Liver (tissue), 8 donors: ENCODE measurements at regions not wholly inside any gene's neighbourhood (a gene's known extent, or its start where the extent isn't known, plus 50 kb on each side); places are given as distances from the start of the nearest gene placed in this dataset.

Experiments used
- DNase-seq: peaks from one replicate; pipeline ENCODE4 v3.0.0-alpha.2; 2017; ENCODE audit warnings: low spot score
- H3K27ac ChIP-seq, 2 donors: one replicate each; pipeline ENCODE4 v1.7.0; 2013; ENCODE audit warnings: inconsistent platforms in 2 of 2, low read length in 2 of 2, control low read depth in 1 of 2, low read depth in 1 of 2, mild to moderate bottlenecking in 1 of 2
- H3K27me3 ChIP-seq, 4 donors: one replicate each; pipeline versions ENCODE4 v1.6.1 to v1.7.0; 2013; ENCODE audit warnings: low read length in 3 of 4, inconsistent platforms in 1 of 4, mild to moderate bottlenecking in 1 of 4, moderate library complexity in 1 of 4; ENCODE audit not compliant: control insufficient read depth in 4 of 4, insufficient read depth in 4 of 4
- H3K36me3 ChIP-seq, 4 donors: one replicate each; pipeline versions ENCODE4 v1.6.1 to v1.7.0; 2013; ENCODE audit warnings: low read length in 3 of 4, mild to moderate bottlenecking in 3 of 4, low read depth in 1 of 4, moderate library complexity in 1 of 4; ENCODE audit not compliant: control insufficient read depth in 4 of 4, insufficient read depth in 3 of 4
- H3K4me1 ChIP-seq, 4 donors: one replicate each; pipeline versions ENCODE4 v1.6.1 to v1.7.0; 2013; ENCODE audit warnings: low read length in 3 of 4, mild to moderate bottlenecking in 3 of 4, moderate library complexity in 1 of 4; ENCODE audit not compliant: control insufficient read depth in 4 of 4, insufficient read depth in 4 of 4
- H3K4me3 ChIP-seq, 3 donors: one replicate each; pipeline versions ENCODE4 v1.6.1 to v1.7.0; 2013; ENCODE audit warnings: low read length in 3 of 3, control low read depth in 1 of 3, low read depth in 1 of 3, mild to moderate bottlenecking in 1 of 3
- H3K9ac ChIP-seq, 2 donors: one replicate each; pipeline ENCODE4 v1.7.0; 2013; ENCODE audit warnings: low read length in 2 of 2, mild to moderate bottlenecking in 2 of 2, moderate library complexity in 2 of 2, control low read depth in 1 of 2, low read depth in 1 of 2
- H3K9me3 ChIP-seq, 4 donors: one replicate each; pipeline versions ENCODE4 v1.6.1 to v1.7.0; 2013; ENCODE audit warnings: low read length in 3 of 4; ENCODE audit not compliant: control insufficient read depth in 4 of 4
- EGR1 ChIP-seq, 2 donors: IDR thresholded peaks; 2 replicates each; pipeline ENCODE4 v1.6.1; 2016 to 2018; ENCODE audit warnings: antibody characterized with exemption in 2 of 2, low read depth in 2 of 2
- FOXA2 ChIP-seq: IDR thresholded peaks from 2 replicates; pipeline ENCODE4 v1.6.1; 2016; ENCODE audit warnings: antibody characterized with exemption
- GABPA ChIP-seq, 2 donors: IDR thresholded peaks in 1 of 2; conservative IDR thresholded peaks in 1 of 2; 2 replicates each; pipeline ENCODE4 v1.6.1; 2016; ENCODE audit warnings: antibody characterized with exemption in 2 of 2, mild to moderate bottlenecking in 1 of 2, moderate library complexity in 1 of 2
- HNF4A ChIP-seq, 2 donors: conservative IDR thresholded peaks; 2 replicates each; pipeline ENCODE4 v1.6.1; 2016; ENCODE audit warnings: antibody characterized with exemption in 2 of 2, mild to moderate bottlenecking in 2 of 2
- JUND ChIP-seq, 2 donors: IDR thresholded peaks; 2 replicates each; pipeline ENCODE4 v1.6.1; 2016; ENCODE audit warnings: antibody characterized with exemption in 2 of 2
- NR2F2 ChIP-seq: IDR thresholded peaks from 2 replicates; pipeline ENCODE4 v1.6.1; 2016; ENCODE audit warnings: antibody characterized with exemption
- RAD21 ChIP-seq, 2 donors: IDR thresholded peaks; 2 replicates each; pipeline ENCODE4 v1.6.1; 2016; ENCODE audit warnings: antibody characterized with exemption in 2 of 2, mild to moderate bottlenecking in 2 of 2
- RXRA ChIP-seq, 2 donors: IDR thresholded peaks; 2 replicates each; pipeline ENCODE4 v1.6.1; 2017 to 2018; ENCODE audit warnings: antibody characterized with exemption in 2 of 2, mild to moderate bottlenecking in 1 of 2
- SP1 ChIP-seq: IDR thresholded peaks from 2 replicates; pipeline ENCODE4 v1.6.1; 2018; ENCODE audit warnings: antibody characterized with exemption, mild to moderate bottlenecking
- TAF1 ChIP-seq: conservative IDR thresholded peaks from 2 replicates; pipeline ENCODE4 v1.6.1; 2016; ENCODE audit warnings: antibody characterized with exemption, mild to moderate bottlenecking
- YY1 ChIP-seq: IDR thresholded peaks from 2 replicates; pipeline ENCODE4 v1.6.1; 2016; ENCODE audit warnings: antibody characterized with exemption, mild to moderate bottlenecking
- WGBS: extraction: QIAGEN DNeasy Blood & Tissue Kit; methylation state at CpG from one replicate; pipeline ENCODE4 v1.1.7; 2013; 5-methylcytosine and 5-hydroxymethylcytosine counted together
- TF ChIP-seq, protein P1 (sequence below): IDR thresholded peaks from 2 replicates; pipeline ENCODE4 v1.6.1; 2016; ENCODE audit warnings: antibody characterized with exemption
- TF ChIP-seq, protein P2 (sequence below): IDR thresholded peaks from 2 replicates; pipeline ENCODE4 v1.6.1; 2016; ENCODE audit warnings: antibody characterized with exemption
- TF ChIP-seq, protein P3 (sequence below): fragments of 150-350 bp; IDR thresholded peaks from 2 replicates; pipeline ENCODE4 v1.5.1; 2017; ENCODE audit warnings: improper control_type of control experiment, low read depth, low read length; ENCODE audit not compliant: missing input control
- TF ChIP-seq, protein P4 (sequence below): IDR thresholded peaks from 2 replicates; pipeline ENCODE4 v1.6.1; 2016; ENCODE audit warnings: antibody characterized with exemption
- TF ChIP-seq, protein P5 (sequence below): IDR thresholded peaks from 2 replicates; pipeline ENCODE4 v1.6.1; 2016; ENCODE audit warnings: antibody characterized with exemption, mild to moderate bottlenecking
- donor health status: healthy.
- donor health status: healthy.
- donor health status: healthy.
- donor health status: healthy.
- donor health status: healthy.

DNA sequence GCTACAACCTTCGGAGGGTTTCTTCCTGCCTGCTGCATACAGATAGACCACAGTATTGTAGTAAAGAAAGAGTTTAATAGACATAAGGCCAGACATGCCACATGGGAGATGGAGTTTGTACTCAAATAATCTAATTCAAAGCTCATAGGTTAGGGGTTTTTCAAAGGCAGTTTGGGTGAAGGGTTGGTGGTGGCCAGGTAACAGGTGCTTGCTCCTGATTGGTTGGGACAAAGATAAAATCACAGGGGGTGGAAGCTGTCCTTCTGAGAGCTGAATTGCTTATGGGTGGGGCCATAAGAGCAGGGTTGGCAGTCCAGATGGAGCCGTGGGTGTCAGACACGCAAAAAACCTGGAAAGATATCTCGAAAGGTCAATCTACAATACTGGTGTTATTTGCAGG lies 92.3 kb upstream of the ETV3 start:
- Histone ChIP-seq H3K9ac (no peak overlapping the region), H3K4me3 (no peak overlapping the region), H3K27ac (no peak overlapping the region), H3K9me3 (no peaks in the 10 kb centered on the region), H3K27me3 (no peaks in the 10 kb centered on the region), H3K4me1 (no peaks in the 10 kb centered on the region), H3K36me3 (no peaks in the 10 kb centered on the region)
- WGBS, result 63% methylated on average over 4 of the region's 4 CpGs
- no peak for DNase-seq
- TF ChIP-seq EGR1 (IDR thresholded peaks at IDR 0.05; ENCODE audit: low read depth in 2 of 2), result no peak
- TF ChIP-seq HNF4A (conservative IDR thresholded peaks at IDR 0.05), result peak in 1 of 2 donors; percentile 46

DNA sequence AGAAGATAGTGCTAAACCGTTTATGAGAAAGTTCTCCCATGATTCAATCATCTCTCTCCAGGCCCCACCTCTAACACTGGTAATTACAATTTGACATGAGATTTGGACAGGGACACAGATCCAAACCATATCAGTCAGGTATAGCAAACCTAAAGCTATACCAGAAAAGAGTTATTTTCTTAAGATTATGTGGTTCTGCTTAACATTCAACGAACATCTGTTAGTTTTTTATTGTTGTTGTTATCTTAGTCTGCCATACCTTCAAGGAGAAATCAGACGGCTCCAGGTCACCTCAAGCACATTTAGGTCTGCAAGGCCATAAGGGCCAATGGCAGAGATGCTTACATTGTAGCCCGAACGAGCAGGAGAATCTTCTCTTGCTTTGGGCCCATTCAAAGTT lies 89.5 kb upstream of the ETV3 start:
- Histone ChIP-seq H3K27ac (no peak overlapping the region), H3K4me3 (no peak overlapping the region), H3K9me3 (no peaks in the 10 kb centered on the region), H3K36me3 (no peaks in the 10 kb centered on the region), H3K9ac (no peak overlapping the region), H3K27me3 (no peaks in the 10 kb centered on the region), H3K4me1 (no peaks in the 10 kb centered on the region)
- no peak for TF ChIP-seq RXRA (IDR thresholded peaks at IDR 0.05)
- no peak for TF ChIP-seq GABPA (IDR thresholded peaks at IDR 0.05 in 1 of 2, conservative IDR thresholded peaks at IDR 0.05 in 1 of 2)
- TF ChIP-seq SP1, result no peak
- TF ChIP-seq, protein P1, sequence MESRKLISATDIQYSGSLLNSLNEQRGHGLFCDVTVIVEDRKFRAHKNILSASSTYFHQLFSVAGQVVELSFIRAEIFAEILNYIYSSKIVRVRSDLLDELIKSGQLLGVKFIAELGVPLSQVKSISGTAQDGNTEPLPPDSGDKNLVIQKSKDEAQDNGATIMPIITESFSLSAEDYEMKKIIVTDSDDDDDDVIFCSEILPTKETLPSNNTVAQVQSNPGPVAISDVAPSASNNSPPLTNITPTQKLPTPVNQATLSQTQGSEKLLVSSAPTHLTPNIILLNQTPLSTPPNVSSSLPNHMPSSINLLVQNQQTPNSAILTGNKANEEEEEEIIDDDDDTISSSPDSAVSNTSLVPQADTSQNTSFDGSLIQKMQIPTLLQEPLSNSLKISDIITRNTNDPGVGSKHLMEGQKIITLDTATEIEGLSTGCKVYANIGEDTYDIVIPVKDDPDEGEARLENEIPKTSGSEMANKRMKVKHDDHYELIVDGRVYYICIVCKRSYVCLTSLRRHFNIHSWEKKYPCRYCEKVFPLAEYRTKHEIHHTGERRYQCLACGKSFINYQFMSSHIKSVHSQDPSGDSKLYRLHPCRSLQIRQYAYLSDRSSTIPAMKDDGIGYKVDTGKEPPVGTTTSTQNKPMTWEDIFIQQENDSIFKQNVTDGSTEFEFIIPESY, result no peak
- TF ChIP-seq FOXA2, result no peak
- no peak for TF ChIP-seq JUND (IDR thresholded peaks at IDR 0.05)
- TF ChIP-seq, protein P2, sequence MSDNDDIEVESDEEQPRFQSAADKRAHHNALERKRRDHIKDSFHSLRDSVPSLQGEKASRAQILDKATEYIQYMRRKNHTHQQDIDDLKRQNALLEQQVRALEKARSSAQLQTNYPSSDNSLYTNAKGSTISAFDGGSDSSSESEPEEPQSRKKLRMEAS, result no peak
- TF ChIP-seq YY1, result no peak
- TF ChIP-seq HNF4A (conservative IDR thresholded peaks at IDR 0.05), result no peak
- no peak for TF ChIP-seq NR2F2
- TF ChIP-seq, protein P3, sequence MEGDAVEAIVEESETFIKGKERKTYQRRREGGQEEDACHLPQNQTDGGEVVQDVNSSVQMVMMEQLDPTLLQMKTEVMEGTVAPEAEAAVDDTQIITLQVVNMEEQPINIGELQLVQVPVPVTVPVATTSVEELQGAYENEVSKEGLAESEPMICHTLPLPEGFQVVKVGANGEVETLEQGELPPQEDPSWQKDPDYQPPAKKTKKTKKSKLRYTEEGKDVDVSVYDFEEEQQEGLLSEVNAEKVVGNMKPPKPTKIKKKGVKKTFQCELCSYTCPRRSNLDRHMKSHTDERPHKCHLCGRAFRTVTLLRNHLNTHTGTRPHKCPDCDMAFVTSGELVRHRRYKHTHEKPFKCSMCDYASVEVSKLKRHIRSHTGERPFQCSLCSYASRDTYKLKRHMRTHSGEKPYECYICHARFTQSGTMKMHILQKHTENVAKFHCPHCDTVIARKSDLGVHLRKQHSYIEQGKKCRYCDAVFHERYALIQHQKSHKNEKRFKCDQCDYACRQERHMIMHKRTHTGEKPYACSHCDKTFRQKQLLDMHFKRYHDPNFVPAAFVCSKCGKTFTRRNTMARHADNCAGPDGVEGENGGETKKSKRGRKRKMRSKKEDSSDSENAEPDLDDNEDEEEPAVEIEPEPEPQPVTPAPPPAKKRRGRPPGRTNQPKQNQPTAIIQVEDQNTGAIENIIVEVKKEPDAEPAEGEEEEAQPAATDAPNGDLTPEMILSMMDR, result no peak
- TF ChIP-seq, protein P4, sequence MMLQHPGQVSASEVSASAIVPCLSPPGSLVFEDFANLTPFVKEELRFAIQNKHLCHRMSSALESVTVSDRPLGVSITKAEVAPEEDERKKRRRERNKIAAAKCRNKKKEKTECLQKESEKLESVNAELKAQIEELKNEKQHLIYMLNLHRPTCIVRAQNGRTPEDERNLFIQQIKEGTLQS, result no peak
- 84% methylated on average over 5 of the region's 5 CpGs for WGBS
- DNase-seq, result no peak

DNA sequence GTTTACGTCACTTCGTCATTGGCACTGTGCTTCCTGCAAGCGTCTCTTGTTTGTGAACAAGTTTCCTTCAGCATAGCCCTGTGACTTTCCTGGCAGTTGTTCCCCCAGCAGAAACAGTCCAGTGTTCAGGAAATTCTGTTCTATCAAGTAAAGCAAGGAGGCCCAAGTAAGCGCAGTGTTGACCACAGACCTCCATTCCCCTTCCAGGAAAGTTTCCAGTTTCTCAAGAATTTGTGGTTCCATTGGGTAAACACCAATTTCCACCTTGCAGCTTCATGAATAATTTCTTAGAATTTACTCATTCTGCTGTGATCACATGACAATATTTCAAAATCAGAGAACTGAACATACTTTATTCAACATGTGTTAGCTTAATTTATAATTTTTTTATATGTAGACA lies 88.5 kb upstream of the ETV3 start:
- 79% methylated on average over 4 of the region's 4 CpGs for WGBS
- Histone ChIP-seq H3K27ac (no peak overlapping the region), H3K4me3 (no peak overlapping the region), H3K36me3 (no peaks in the 10 kb centered on the region), H3K27me3 (no peaks in the 10 kb centered on the region), H3K4me1 (no peaks in the 10 kb centered on the region), H3K9me3 (no peaks in the 10 kb centered on the region), H3K9ac (no peak overlapping the region)
- DNase-seq, result no peak
- TF ChIP-seq, protein P2, result no peak
- no peak for TF ChIP-seq FOXA2
- TF ChIP-seq, protein P5, sequence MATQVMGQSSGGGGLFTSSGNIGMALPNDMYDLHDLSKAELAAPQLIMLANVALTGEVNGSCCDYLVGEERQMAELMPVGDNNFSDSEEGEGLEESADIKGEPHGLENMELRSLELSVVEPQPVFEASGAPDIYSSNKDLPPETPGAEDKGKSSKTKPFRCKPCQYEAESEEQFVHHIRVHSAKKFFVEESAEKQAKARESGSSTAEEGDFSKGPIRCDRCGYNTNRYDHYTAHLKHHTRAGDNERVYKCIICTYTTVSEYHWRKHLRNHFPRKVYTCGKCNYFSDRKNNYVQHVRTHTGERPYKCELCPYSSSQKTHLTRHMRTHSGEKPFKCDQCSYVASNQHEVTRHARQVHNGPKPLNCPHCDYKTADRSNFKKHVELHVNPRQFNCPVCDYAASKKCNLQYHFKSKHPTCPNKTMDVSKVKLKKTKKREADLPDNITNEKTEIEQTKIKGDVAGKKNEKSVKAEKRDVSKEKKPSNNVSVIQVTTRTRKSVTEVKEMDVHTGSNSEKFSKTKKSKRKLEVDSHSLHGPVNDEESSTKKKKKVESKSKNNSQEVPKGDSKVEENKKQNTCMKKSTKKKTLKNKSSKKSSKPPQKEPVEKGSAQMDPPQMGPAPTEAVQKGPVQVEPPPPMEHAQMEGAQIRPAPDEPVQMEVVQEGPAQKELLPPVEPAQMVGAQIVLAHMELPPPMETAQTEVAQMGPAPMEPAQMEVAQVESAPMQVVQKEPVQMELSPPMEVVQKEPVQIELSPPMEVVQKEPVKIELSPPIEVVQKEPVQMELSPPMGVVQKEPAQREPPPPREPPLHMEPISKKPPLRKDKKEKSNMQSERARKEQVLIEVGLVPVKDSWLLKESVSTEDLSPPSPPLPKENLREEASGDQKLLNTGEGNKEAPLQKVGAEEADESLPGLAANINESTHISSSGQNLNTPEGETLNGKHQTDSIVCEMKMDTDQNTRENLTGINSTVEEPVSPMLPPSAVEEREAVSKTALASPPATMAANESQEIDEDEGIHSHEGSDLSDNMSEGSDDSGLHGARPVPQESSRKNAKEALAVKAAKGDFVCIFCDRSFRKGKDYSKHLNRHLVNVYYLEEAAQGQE, result no peak
- no peak for TF ChIP-seq TAF1
- TF ChIP-seq NR2F2, result no peak
- TF ChIP-seq, protein P3, result no peak
- no peak for TF ChIP-seq RAD21 (IDR thresholded peaks at IDR 0.05)
- no peak for TF ChIP-seq RXRA (IDR thresholded peaks at IDR 0.05)
- TF ChIP-seq JUND (IDR thresholded peaks at IDR 0.05), result no peak
- no peak for TF ChIP-seq SP1
- no peak for TF ChIP-seq HNF4A (conservative IDR thresholded peaks at IDR 0.05)
- no peak for TF ChIP-seq EGR1 (IDR thresholded peaks at IDR 0.05; ENCODE audit: low read depth in 2 of 2)
